ENCODE measurements at regions not wholly inside any gene's neighbourhood (a gene's known extent, or its start where the extent isn't known, plus 50 kb on each side); places are given as distances from the start of the nearest gene placed in this dataset.
A peak's percentile ranks its signal among the peaks of the same experiment; 100 is the strongest.

GRCh38 chr9:18141681-18142080, 332.3 kb upstream of the ADAMTSL1 start:
- no peak for DNase-seq (ENCODE audit: low read depth in 2 of 2)
- Histone ChIP-seq H3K4me1 (ENCODE audit: control insufficient read depth, extremely low read depth, insufficient read depth, low read length) (no peaks in the 10 kb centered on the region), H3K9me3 (ENCODE audit: control insufficient read depth, insufficient read depth, low read depth, low read length) (no peaks in the 10 kb centered on the region), H3K36me3 (ENCODE audit: control insufficient read depth, insufficient read depth, low read length) (no peaks in the 10 kb centered on the region), H3K27ac (ENCODE audit: insufficient read depth, low read length) (no peak overlapping the region), H3K4me3 (replicated peaks in 1 of 4; ENCODE audit: control extremely low read depth in 1 of 4, insufficient read depth in 1 of 4, low read depth in 3 of 4, low read length in 4 of 4) (no peak overlapping the region), H4K20me1 (ENCODE audit: control insufficient read depth, extremely low read depth, insufficient read depth, low read length) (no peaks in the 10 kb centered on the region), H3K9ac (ENCODE audit: insufficient read depth, low read length) (no peak overlapping the region), H3K79me2 (ENCODE audit: control insufficient read depth, insufficient read depth, low read length) (no peaks in the 10 kb centered on the region), H3K27me3 (ENCODE audit: control insufficient read depth, insufficient read depth, low read length) (peaks cover 1% of the 10 kb centered on the region), H2AFZ (ENCODE audit: low read length) (no peak overlapping the region), H3K4me2 (ENCODE audit: extremely low read depth, insufficient read depth, low read length) (no peak overlapping the region)
- TF ChIP-seq CTCF (conservative IDR thresholded peaks at IDR 0.05 in 1 of 2, IDR thresholded peaks at IDR 0.05 in 1 of 2; ENCODE audit: low read depth in 1 of 2, low read length in 2 of 2) (no peak), EZH2 (IDR thresholded peaks at IDR 0.05; ENCODE audit: low read length, missing control alignments) (no peak)

- no peaks in the 10 kb centered on the region for H4K20me1 ChIP-seq (ENCODE audit: control insufficient read depth, extremely low read depth, insufficient read depth, low read length)
- TF ChIP-seq CTCF (conservative IDR thresholded peaks at IDR 0.05 in 1 of 2, IDR thresholded peaks at IDR 0.05 in 1 of 2; ENCODE audit: low read depth in 1 of 2, low read length in 2 of 2) (peak; percentile 11 to 26), EZH2 (IDR thresholded peaks at IDR 0.05; ENCODE audit: low read length, missing control alignments) (no peak)
- no peaks in the 10 kb centered on the region for H3K9me3 ChIP-seq (ENCODE audit: control insufficient read depth, insufficient read depth, low read depth, low read length)
- no peak overlapping the region for H3K9ac ChIP-seq (ENCODE audit: insufficient read depth, low read length)
- H3K4me3 ChIP-seq (replicated peaks in 1 of 4; ENCODE audit: control extremely low read depth in 1 of 4, insufficient read depth in 1 of 4, low read depth in 3 of 4, low read length in 4 of 4): no peak overlapping the region
- no peak overlapping the region for H3K4me2 ChIP-seq (ENCODE audit: extremely low read depth, insufficient read depth, low read length)
- no peak overlapping the region for H3K27ac ChIP-seq (ENCODE audit: insufficient read depth, low read length)
- DNase-seq (ENCODE audit: low read depth in 2 of 2): no peak
- no peak overlapping the region for H2AFZ ChIP-seq (ENCODE audit: low read length)
- no peaks in the 10 kb centered on the region for H3K79me2 ChIP-seq (ENCODE audit: control insufficient read depth, insufficient read depth, low read length)
- no peaks in the 10 kb centered on the region for H3K4me1 ChIP-seq (ENCODE audit: control insufficient read depth, extremely low read depth, insufficient read depth, low read length)
- H3K27me3 ChIP-seq (ENCODE audit: control insufficient read depth, insufficient read depth, low read length): no peaks in the 10 kb centered on the region
- no peaks in the 10 kb centered on the region for H3K36me3 ChIP-seq (ENCODE audit: control insufficient read depth, insufficient read depth, low read length)
These were observed 330.7 kb upstream of the ADAMTSL1 start for GRCh38 chr9:18143073-18143745.

GRCh38 chr9:18146329-18146728, 327.6 kb upstream of the ADAMTSL1 start:
- Histone ChIP-seq H3K9me3 (ENCODE audit: control insufficient read depth, insufficient read depth, low read depth, low read length) (no peaks in the 10 kb centered on the region), H3K4me2 (ENCODE audit: extremely low read depth, insufficient read depth, low read length) (no peak overlapping the region), H3K27ac (ENCODE audit: insufficient read depth, low read length) (no peak overlapping the region), H3K27me3 (ENCODE audit: control insufficient read depth, insufficient read depth, low read length) (no peaks in the 10 kb centered on the region), H3K4me3 (replicated peaks in 1 of 4; ENCODE audit: control extremely low read depth in 1 of 4, insufficient read depth in 1 of 4, low read depth in 3 of 4, low read length in 4 of 4) (no peak overlapping the region), H3K9ac (ENCODE audit: insufficient read depth, low read length) (no peak overlapping the region), H4K20me1 (ENCODE audit: control insufficient read depth, extremely low read depth, insufficient read depth, low read length) (no peaks in the 10 kb centered on the region), H3K4me1 (ENCODE audit: control insufficient read depth, extremely low read depth, insufficient read depth, low read length) (no peaks in the 10 kb centered on the region), H3K79me2 (ENCODE audit: control insufficient read depth, insufficient read depth, low read length) (no peaks in the 10 kb centered on the region), H2AFZ (ENCODE audit: low read length) (no peak overlapping the region), H3K36me3 (ENCODE audit: control insufficient read depth, insufficient read depth, low read length) (no peaks in the 10 kb centered on the region)
- DNase-seq (ENCODE audit: low read depth in 2 of 2): no peak
- TF ChIP-seq CTCF (conservative IDR thresholded peaks at IDR 0.05 in 1 of 2, IDR thresholded peaks at IDR 0.05 in 1 of 2; ENCODE audit: low read depth in 1 of 2, low read length in 2 of 2): no peak
- TF ChIP-seq EZH2 (IDR thresholded peaks at IDR 0.05; ENCODE audit: low read length, missing control alignments): no peak
